HG03103 (cell line): ENCODE measurements at regions not wholly inside any gene's neighbourhood (a gene's known extent, or its start where the extent isn't known, plus 50 kb on each side); places are given as distances from the start of the nearest gene placed in this dataset.

Source experiments
- ATAC-seq: cut with Tn5 transposase; IDR thresholded peaks from one replicate; pipeline ENCODE4 v1.9.1; 2021; ENCODE audit warnings: low read depth; ENCODE audit not compliant: unreplicated experiment

DNA sequence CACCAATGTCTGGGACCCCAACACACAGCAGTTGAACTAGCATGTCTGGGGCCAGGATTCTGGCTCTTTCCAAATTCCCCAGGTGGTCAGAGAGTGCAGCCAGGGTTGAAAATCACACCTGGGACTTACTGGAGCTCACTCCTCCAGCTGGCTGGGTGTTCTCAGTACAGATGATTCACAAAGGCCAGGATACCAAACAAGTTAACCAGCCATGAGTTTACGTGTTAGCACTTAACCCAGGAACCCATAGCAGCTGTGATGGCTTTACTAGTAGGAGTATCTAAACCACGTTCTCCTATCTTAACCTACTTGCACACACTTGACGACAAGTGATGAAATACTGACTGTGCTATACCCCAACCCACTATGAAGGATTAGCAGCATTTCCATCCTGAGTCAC, 222.8 kb downstream of the FBXO15 start:
- ATAC-seq, result no peak

DNA sequence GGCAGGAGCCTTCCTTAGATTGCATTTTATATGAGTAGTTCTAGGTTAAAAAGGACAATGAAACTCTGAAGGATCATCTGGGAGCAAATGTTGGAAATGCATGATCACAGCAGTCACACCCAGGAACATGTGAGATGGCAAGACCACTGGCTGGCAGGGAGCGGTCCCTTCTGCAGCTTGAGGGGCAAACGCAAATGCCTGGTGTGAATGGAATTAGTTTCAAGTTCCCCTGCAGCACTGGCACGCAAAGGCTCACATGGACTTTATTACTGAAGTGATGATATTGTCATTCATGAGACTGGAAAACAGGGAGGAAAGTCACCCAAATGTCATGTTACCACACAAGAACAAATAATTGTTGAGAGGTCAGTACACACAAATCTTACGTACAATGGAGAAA, 223.3 kb downstream of the FBXO15 start:
- ATAC-seq, result no peak

DNA sequence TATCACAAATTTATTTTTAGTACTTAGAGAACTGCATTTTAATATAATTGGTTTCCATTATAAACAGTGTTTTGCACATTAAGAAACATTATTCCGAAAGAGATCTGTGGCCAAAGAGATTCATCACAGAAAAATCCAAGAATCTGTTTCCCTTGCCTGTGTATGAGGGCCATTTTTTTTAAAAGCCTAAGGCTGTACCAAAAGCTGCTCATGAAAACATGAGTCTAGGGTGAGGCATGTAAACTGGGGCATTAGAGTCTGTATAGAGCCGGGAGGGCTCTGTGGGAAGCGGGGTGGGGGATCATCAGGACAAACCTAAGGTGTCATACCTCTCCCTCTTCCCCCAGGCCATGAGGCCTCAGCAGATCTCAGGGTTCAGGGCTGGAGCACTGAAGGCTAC, 223.8 kb downstream of the FBXO15 start:
- ATAC-seq, result no peak

DNA sequence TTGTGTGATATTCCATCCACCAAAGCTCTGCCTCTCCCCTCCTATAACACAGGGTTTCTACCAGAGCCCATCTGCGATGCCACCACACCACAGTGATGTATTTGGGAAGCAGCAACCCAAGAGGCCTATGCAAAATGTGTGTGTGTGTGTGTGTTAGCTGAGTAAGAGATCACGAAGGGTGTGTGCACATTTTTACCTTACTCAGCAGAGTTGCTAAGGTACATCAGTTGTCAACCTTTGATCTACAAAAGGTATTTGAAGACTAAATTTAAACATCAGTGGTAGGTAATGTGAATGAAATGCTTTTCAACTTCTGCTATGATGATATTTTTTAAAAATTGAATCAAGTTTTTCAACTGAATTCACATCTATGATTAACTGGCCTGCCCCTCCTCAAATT, 227.6 kb downstream of the FBXO15 start:
- ATAC-seq, result no peak

DNA sequence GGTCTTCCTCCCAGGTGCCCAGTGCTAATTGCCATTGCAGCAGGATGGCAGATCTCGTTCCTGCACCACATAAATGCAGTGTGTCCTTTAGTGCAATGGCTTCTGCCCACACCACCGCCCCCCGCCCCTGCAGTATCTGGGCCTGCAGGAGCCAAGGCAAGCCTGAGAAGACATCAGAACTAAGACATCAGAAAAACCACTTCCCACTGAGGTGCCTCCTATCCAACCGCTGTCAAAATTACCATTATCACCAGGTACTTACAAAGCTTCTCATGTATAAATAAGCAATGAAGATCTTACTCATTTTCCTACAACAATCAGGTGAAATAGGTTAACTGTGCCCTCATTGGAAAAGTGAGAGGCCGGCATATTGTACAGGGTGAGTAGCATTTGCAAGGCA, 228.8 kb downstream of the FBXO15 start:
- ATAC-seq, result no peak

DNA sequence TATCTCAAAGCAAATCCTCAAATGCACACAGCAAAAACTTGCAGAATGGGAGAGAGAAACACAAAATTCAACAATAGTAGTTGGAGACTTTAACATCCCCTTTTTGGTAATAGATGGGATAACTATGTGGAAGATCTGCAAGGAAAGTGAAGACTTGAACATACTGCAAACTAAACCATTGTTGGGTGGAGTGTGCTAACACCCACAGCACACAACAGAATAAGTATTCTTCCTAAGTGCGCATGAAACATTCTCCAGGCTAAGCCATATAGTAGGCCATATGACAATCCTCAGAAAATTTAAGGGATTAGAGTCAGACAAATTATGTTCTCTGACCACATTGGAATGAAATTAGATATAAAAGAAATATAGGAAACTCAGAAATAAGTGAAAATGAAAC, 230.6 kb downstream of the FBXO15 start:
- ATAC-seq, result no peak

DNA sequence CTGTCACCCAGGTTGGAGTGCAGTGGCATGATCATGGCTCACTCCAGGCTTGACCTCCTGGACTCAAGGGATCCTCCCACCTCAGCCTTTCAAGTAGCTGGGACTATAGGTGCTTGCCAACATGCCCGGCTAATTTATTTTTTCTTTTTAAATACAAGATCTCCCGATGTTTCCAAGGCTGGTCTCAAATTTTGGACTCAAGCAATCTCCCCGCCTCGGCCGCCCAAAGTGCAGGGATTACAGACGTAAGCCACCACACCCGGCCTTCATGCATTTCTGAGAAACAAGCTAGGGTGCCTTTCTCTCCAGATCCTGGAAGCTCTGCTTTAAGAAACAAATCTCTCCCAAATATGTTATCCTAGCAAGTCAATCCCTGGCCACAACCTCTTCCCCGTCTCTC, 234.1 kb downstream of the FBXO15 start:
- no peak for ATAC-seq

DNA sequence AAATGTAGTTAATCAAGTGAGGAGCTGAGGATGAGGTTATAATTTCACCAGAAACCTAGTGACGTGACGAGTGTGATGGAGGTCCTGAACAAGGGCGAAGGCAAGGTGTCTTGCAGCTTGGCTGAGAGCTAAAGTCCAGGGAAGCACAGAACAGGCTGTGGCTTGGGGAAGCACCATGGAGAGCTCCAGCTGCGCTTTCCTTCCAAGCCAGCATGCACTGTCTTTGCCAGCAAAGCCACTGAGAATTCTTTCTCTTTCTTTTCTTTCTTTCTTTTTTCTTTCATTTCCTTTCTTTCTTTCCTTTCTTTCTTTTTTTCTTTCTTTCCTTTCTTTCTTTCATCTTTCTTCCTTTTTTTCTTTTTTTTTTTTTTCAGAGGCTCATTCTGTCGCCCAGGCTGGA, 239.3 kb downstream of the FBXO15 start:
- no peak for ATAC-seq

DNA sequence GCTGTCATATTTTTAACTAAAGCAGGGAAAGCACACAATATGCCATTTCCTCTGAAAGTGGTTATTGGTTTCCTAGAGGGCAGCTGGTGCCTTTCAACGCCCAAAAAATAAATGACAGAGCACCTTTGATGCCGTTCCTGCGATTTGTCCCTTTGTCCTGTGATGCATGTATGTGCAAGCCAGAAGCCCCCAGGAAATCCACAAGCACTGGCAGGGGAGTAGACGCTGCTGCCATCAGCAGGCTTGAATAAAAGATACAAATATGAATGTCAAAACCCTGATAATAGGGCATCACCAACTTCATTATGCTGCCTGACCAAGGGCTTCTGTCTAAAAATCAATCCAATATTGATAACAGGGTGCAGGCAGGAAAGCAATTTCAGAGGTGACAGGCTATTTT, 246.1 kb downstream of the FBXO15 start:
- ATAC-seq, result no peak

DNA sequence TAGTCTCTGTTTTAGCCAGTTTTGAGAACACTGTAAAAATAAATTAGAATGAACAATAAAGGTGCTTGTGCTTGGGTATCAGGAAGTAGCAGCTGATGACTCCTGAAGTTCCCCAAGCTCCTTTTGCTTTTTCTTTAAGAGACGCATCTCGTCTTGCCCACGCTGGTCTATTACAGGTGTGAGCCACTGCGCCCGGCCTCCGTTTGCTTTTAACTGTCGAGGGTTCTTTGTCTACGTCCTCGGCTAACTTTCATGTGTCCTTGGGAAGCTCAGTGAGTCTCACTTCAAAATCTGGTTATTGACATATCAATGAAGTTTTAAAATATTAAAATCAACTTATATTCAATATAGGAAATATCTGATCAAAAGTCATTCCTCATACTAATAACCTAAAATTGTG, 246.5 kb downstream of the FBXO15 start:
- ATAC-seq, result no peak

DNA sequence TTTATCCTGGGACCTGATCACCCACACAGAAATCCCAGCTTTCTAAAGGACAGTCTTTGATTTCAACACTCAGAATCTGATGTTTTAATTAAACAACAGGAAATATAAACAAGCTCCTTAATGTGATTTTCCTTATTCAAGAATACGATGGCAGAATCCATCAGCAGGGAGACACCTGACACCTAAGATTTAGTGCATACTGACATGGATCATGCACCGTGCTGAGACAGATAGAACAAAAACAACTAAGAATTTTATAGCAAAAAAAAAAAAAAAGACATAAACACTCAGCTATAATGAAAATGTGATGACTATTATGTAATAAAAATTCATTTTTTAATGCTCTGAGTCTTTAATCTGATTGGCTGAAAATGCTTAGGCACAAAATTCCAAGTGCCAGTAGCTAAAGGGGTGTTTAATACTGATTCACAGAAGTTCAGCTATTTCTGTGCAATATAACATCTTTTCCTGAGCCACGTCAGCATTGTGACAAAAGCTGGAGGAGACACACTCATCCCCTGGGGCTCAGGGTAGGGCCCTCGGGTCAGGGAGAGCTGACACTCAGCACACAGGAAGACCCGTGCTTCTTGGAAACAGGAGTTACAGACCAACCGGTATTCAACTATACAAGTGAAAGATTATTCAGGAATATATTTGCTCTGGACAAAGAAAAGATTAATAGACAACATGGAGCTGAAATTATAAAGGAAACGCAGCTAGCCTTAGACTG, 247.4 kb downstream of the FBXO15 start:
- ATAC-seq, result no peak

DNA sequence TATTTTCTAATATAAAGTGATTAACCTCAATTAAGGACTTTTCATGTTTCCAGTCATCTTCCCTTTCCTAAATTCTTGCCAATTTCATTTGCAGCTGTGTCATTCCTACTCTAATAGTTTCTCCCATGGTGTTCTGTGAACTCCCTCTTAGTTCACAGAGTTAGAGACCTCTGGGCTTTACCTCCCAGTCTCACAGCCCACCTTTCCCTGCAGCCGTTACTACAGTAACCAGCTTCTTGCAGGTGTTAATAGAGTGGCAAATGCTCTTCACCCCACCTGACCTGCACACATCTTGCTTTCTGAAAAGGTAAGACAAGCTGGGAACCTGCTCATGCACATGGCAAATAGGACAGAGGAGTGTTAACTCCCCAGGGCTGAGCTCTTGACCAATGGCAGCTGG, 250.1 kb downstream of the FBXO15 start:
- no peak for ATAC-seq

DNA sequence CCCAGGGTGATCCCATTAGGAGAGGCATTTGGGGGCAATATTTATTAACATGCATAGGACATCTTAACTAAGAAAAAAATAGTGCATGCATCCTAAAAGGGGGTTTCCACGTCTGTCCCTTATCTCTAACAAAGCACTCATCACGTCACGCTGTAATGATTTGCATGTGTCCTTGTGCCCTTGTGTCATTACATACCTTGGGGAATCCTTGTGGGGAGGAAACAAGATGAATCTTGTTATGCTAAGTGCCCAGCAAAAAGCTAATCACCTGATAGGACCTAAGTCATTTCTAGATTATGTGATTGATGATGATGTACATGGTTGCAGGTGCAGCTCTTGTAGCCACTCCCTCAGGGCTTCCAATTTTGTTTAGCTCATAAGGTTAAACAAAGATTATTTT, 250.9 kb downstream of the FBXO15 start:
- no peak for ATAC-seq

DNA sequence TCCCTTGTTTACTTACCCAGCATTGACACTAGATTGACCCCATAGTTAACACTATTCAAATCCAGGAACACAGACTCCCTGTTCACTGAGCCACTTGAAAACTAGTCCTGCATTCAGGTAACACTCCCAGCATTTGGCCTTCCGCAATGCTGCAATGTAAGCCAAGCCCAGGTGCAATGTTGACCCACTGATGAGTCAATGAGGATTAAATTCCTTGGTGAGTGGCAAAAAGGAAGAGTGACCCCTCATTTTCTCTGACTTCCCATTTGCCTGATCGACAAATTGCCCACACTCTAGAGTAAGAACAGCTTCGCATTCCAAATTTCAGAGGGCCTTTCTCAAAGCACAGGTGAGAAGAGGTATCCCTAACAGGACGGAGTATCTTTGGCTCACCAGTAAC, 251.9 kb downstream of the FBXO15 start:
- ATAC-seq, result no peak

DNA sequence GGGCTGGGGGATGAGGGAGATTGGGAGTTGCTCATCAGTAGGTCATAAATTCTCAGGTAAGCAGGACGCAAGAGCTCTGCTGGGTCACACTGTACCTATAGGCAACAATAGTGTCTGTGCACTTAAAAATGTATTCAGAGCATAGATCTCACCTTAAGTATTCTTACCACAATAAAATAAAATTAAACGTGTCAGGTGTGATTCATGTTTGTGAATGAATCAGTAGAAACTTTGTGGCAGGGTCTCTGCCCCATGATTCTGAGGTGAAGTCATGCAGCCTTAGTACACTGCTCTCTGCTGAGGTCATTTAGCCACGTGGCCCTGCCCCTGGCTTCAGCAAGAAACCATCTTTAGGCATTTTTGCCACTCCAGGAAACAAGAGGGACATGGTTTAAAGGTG, 253.8 kb downstream of the FBXO15 start:
- no peak for ATAC-seq

DNA sequence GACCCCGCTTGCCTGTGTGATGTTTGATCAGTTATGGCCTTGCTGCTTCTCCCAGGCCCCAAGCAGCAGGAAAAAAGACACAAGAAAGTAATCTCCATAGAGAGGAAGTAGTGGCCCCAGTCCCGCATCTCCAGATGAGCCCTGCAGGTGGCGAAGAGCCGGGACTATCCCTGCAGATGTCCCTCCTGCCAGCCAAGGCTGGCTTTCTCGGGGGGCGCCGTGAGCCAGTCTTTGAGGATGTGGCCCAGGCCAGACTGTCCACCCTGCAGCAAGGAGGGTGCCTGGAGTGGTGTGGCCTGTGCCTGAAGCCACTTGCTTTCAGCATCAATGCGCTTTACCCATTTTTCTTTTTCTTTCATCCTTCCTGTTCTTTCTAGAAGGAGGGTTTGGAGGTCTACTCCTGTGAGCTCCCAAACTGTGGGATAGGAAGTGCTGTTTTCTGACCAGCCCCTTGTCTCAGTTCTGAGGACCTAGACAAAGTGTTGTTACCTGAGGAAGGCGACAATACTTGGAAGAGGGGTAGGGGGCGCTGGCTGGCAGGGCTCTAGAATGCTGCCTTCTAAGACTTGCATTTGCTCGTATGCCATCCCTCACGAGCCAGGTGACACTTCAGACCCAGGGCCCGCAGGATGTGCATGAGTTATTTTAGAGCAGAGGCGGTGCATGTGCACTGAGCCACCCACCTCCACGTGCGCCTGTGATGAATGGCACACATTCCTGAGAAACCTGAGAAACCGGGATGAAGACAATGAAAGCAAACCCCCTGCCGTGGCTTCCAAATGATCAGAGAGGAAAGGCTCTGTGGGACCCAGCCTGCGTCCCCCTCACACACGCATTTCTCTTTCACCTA, 255.8 kb downstream of the FBXO15 start:
- ATAC-seq, result no peak

DNA sequence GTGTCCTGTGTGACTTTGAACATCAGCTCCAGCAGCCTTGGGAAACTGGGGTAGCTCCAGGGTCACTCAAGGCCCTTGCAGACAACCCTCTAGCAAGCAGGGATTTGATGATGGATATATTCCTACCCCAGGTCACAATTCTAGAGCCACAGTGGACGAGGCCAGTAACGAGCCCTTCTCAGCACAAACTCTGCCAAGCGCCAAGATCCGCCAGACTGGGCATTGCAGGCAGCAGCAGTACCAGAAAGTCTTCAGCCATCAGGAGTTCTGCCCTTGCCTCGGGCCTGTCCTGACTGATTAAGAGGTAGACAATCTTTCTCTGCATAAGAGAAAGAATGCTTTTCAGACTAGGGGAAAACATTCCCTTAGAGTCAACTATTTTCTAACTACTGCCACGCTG, 259.1 kb downstream of the FBXO15 start:
- ATAC-seq, result no peak

DNA sequence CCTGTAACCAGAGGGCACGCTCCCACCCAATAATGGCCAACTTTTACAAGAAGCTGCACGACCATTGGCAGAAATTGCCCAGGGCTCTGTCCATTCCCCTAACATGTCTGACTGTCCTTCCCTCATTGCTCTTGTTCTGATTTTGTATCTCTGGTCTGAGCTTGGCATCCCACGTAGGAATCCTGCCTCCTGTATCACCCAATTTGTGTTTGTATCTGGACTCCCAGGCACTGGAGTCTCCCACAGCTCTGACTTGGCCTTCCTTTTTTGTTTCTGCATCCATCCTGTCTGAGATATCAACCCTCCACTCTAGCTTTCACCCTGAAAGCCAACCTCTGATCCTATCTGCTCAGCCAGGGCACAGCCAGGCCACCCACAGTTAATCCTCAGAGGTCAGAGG, 259.8 kb downstream of the FBXO15 start:
- no peak for ATAC-seq

DNA sequence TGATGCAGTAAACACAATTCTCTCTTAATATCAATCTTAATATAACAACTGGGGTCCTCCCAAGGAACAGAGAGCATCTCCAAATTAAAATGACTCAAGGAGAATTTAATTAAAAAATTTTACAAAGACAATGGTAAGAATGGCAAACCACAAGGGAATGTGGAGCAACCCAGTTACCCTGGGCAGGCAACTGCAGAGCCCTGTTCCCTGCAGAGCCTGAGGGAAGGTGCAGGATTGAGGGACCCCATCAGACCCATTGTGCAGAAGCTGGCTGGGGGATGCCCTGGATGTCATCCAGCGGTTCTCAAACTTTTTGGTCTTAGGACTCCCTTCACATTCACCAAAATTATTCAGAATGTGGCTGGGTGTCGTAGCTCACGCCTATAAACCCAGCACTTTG, 262.8 kb downstream of the FBXO15 start:
- no peak for ATAC-seq

DNA sequence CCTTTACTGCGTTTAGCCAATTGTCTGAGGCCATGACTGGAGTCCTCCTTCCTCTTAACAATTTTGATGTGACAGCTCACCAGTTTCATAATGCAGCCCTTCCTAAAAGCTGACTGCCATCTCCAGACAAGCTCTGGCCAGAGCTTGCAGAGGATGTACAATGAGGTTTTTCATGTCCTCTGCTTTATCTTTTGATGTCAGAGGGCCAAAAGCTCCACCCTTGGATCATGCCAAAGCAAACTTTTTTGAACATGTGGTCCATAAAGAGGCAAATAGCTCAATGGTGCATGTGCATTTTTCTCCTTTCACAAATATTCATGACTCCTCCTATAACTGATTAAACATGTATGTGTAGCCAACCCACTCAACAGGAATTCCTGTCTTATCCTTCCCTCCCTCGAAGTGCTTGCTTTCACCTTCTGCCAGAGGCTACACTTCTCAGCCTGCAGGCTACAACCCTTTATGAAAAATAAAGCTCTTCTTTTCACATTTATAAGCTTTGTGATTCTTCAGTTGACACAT, 266.2 kb downstream of the FBXO15 start:
- no peak for ATAC-seq

DNA sequence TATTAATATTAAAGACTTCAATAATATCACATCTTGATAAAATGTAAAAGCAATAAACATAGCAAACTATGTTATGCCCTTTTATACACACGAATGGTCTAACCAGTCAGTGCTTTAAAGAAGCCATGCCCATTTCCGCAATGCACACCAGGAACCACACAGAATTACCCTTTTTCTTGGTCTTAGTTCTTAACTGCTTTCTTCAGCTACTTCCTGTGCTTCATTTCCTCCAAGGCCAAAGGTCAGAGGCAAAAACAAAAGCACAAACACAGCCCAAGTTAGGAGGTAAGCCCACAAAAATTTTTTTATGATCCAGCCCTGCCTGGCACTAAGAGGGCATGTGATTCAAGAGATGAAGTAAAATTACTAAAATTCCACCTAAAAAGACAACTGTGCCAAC, 267.2 kb downstream of the FBXO15 start:
- no peak for ATAC-seq

DNA sequence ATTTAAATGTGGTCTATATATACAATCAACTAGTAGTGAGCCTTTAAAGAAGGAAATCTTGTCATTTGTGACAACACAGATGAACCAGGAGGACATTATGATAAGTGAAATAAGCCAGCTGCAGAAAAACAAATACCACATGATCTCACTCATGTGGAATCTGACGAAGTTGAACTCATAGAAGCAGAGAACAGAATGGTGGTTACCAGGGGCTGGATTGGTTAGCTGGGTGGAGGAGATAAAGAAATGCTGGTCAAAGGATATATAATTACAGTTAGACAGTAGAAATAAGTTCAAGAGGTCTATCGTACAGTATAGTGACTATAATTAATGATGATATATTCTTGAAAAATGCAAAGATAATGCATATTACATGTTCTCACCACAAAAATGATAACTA, 267.9 kb downstream of the FBXO15 start:
- no peak for ATAC-seq
